ENCODE measurements at regions not wholly inside any gene's neighbourhood (a gene's known extent, or its start where the extent isn't known, plus 50 kb on each side); places are given as distances from the start of the nearest gene placed in this dataset.

GRCh38 chr9:81202292-81202691 lies 487.1 kb downstream of the TLE1 start:
- no peak overlapping the region for H2AFZ ChIP-seq (ENCODE audit: low read length)
- H3K36me3 ChIP-seq (ENCODE audit: insufficient read depth, low read length), result no peaks in the 10 kb centered on the region
- no peaks in the 10 kb centered on the region for H3F3A ChIP-seq (ENCODE audit: low read depth)
- H3K4me3 ChIP-seq (ENCODE audit: low read length, poor library complexity, severe bottlenecking), result no peak overlapping the region
- no peaks in the 10 kb centered on the region for H3K4me1 ChIP-seq (ENCODE audit: insufficient read depth, low read length, poor library complexity, severe bottlenecking)
- H4K20me1 ChIP-seq (ENCODE audit: insufficient read depth, low read length, poor library complexity, severe bottlenecking), result no peaks in the 10 kb centered on the region
- TF ChIP-seq EZH2phosphoT487 (IDR thresholded peaks at IDR 0.05; ENCODE audit: borderline replicate concordance), result no peak
- TF ChIP-seq, protein P1, sequence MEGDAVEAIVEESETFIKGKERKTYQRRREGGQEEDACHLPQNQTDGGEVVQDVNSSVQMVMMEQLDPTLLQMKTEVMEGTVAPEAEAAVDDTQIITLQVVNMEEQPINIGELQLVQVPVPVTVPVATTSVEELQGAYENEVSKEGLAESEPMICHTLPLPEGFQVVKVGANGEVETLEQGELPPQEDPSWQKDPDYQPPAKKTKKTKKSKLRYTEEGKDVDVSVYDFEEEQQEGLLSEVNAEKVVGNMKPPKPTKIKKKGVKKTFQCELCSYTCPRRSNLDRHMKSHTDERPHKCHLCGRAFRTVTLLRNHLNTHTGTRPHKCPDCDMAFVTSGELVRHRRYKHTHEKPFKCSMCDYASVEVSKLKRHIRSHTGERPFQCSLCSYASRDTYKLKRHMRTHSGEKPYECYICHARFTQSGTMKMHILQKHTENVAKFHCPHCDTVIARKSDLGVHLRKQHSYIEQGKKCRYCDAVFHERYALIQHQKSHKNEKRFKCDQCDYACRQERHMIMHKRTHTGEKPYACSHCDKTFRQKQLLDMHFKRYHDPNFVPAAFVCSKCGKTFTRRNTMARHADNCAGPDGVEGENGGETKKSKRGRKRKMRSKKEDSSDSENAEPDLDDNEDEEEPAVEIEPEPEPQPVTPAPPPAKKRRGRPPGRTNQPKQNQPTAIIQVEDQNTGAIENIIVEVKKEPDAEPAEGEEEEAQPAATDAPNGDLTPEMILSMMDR (conservative IDR thresholded peaks at IDR 0.05; ENCODE audit: low read length), result no peak
- no peaks in the 10 kb centered on the region for H3K27me3 ChIP-seq (ENCODE audit: insufficient read depth, low read length, poor library complexity, severe bottlenecking)
- H3K79me2 ChIP-seq (ENCODE audit: insufficient read depth, low read length), result no peaks in the 10 kb centered on the region
- no peaks in the 10 kb centered on the region for H3K9me3 ChIP-seq (ENCODE audit: insufficient read depth, low read depth, low read length)
- H3K9me2 ChIP-seq (replicated peaks; ENCODE audit: low read depth, low read length), result no peaks in the 10 kb centered on the region
- no peak overlapping the region for H3K9ac ChIP-seq (ENCODE audit: low read depth, low read length, poor library complexity, severe bottlenecking)
- H3K4me2 ChIP-seq (ENCODE audit: low read depth, low read length, poor library complexity, severe bottlenecking), result no peak overlapping the region

DNA sequence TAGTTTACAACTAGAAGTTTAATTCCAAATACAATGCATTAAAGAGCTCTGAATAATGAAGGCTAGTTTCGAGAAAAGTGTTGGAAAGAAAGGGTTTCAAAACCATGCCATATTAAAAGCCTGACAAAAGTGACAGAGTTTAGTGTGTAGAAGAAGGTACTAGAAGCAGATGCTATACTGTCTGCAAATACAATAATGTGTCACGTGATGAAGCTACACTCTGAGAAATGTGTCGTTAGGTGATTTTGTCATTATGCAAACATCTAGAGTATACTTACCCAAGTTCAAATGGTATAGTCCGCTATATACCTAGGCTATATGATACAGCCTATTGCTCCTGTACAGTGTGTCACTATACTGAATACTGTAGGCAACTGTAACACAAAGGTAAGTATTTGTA lies 494.1 kb downstream of the TLE1 start:
- H2AFZ ChIP-seq (ENCODE audit: low read length), result no peak overlapping the region
- H3K4me3 ChIP-seq (ENCODE audit: low read length, poor library complexity, severe bottlenecking), result no peak overlapping the region

GRCh38 chr9:81193362-81194339 lies 495.7 kb downstream of the TLE1 start:
- Histone ChIP-seq H4K20me1 (ENCODE audit: insufficient read depth, low read length, poor library complexity, severe bottlenecking) (no peaks in the 10 kb centered on the region), H3K36me3 (ENCODE audit: insufficient read depth, low read length) (no peaks in the 10 kb centered on the region), H3K4me2 (ENCODE audit: low read depth, low read length, poor library complexity, severe bottlenecking) (no peak overlapping the region), H3K9me2 (replicated peaks; ENCODE audit: low read depth, low read length) (no peaks in the 10 kb centered on the region), H3K4me3 (ENCODE audit: low read length, poor library complexity, severe bottlenecking) (no peak overlapping the region), H3K9ac (ENCODE audit: low read depth, low read length, poor library complexity, severe bottlenecking) (no peak overlapping the region), H3K9me3 (ENCODE audit: insufficient read depth, low read depth, low read length) (peaks cover 7% of the 10 kb centered on the region; the same call in 1 of the 2 replicates), H3K79me2 (ENCODE audit: insufficient read depth, low read length) (no peaks in the 10 kb centered on the region), H3F3A (ENCODE audit: low read depth) (no peaks in the 10 kb centered on the region), H3K27me3 (ENCODE audit: insufficient read depth, low read length, poor library complexity, severe bottlenecking) (no peaks in the 10 kb centered on the region), H2AFZ (ENCODE audit: low read length) (no peak overlapping the region), H3K4me1 (ENCODE audit: insufficient read depth, low read length, poor library complexity, severe bottlenecking) (no peaks in the 10 kb centered on the region)
- TF ChIP-seq, protein P1 (conservative IDR thresholded peaks at IDR 0.05; ENCODE audit: low read length), result no peak
- no peak for TF ChIP-seq EZH2phosphoT487 (IDR thresholded peaks at IDR 0.05; ENCODE audit: borderline replicate concordance)

More for the DNA sequence above, 494.1 kb downstream of the TLE1 start:
- H3K4me1 ChIP-seq (ENCODE audit: insufficient read depth, low read length, poor library complexity, severe bottlenecking), result no peaks in the 10 kb centered on the region
- peaks cover 7% of the 10 kb centered on the region; the same call in 1 of the 2 replicates for H3K9me3 ChIP-seq (ENCODE audit: insufficient read depth, low read depth, low read length)
- no peak for TF ChIP-seq EZH2phosphoT487 (IDR thresholded peaks at IDR 0.05; ENCODE audit: borderline replicate concordance)
- TF ChIP-seq, protein P1 (conservative IDR thresholded peaks at IDR 0.05; ENCODE audit: low read length), result no peak
- H3K9me2 ChIP-seq (replicated peaks; ENCODE audit: low read depth, low read length), result no peaks in the 10 kb centered on the region
- H3K9ac ChIP-seq (ENCODE audit: low read depth, low read length, poor library complexity, severe bottlenecking), result no peak overlapping the region
- no peaks in the 10 kb centered on the region for H3F3A ChIP-seq (ENCODE audit: low read depth)
- no peak overlapping the region for H3K4me2 ChIP-seq (ENCODE audit: low read depth, low read length, poor library complexity, severe bottlenecking)
- no peaks in the 10 kb centered on the region for H3K27me3 ChIP-seq (ENCODE audit: insufficient read depth, low read length, poor library complexity, severe bottlenecking)
- H3K36me3 ChIP-seq (ENCODE audit: insufficient read depth, low read length), result no peaks in the 10 kb centered on the region
- no peaks in the 10 kb centered on the region for H4K20me1 ChIP-seq (ENCODE audit: insufficient read depth, low read length, poor library complexity, severe bottlenecking)
- no peaks in the 10 kb centered on the region for H3K79me2 ChIP-seq (ENCODE audit: insufficient read depth, low read length)

Measured in Loucy (cell line).